NCI-H524 (cell line): ENCODE measurements at regions not wholly inside any gene's neighbourhood (a gene's known extent, or its start where the extent isn't known, plus 50 kb on each side); places are given as distances from the start of the nearest gene placed in this dataset.
"Not testable (repeated sequence)": the region's sequence is repeated elsewhere in the genome, so short reads cannot be mapped to it uniquely, and the experiment has no call there.

Experiments
- DNase-seq, 2 experiments: peaks; one replicate each; lab custom pipeline; 2025; lab: John Stamatoyannopoulos, UW

DNA sequence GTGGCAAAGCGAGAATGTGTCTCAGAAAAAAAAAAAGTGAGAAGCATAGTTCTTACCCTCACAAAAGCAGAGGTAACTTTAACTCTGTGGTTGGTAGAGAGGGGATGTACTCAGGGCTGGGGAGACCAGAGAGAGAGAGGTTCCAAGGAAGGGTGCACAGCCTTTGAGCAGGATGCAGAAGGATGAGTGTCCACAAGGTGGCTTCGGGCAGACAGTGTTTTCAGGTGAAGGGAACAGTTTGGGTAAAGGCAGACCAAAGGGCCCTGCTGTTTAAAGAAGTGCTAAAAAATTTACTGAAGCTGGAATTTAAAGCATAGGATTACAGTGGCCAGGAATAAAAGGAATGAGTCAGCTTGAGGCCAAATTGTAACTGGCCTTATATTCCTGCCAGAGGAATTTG lies 2240.6 kb downstream of the EPHA3 start:
- not testable (repeated sequence) for DNase-seq

DNA sequence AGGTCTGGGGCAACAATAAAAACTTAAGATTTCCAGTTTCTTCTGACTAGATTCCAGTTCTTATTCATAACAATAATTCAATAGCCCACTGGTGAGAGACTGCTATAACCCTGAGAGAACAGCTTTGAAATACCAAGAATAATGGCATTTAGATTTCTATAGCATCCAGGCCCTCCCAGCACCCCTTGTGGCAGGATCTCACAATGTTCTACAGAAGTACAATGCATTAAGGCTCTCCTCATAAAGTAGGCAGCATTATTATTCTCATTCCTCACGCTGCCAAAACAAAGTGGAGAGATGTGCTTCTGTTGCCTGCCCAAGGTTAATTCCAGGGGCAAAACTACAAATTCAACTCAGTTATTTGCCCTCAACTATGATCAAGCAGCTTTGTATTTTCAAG lies 2241.7 kb downstream of the EPHA3 start:
- DNase-seq = not testable (repeated sequence)

DNA sequence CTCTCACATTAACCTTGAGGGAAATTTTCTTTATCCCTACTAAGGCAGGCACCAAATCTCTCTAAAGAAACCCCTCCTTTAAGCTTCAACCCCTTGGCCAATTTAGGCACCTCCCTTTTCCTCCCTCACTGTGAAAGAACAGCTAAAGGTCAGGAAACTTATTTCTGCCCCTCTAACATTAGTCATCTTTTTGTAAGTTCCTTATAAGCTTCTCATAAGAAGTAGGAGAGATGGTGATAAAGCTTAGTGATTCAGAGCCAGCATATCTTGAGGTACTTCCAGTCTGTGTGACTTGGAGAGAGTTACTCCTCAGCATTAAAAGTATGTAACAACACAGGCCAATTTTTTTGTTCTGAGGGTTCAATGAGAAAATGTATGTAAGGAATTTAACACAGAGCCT lies 2244.7 kb downstream of the EPHA3 start:
- DNase-seq = not testable (repeated sequence)

DNA sequence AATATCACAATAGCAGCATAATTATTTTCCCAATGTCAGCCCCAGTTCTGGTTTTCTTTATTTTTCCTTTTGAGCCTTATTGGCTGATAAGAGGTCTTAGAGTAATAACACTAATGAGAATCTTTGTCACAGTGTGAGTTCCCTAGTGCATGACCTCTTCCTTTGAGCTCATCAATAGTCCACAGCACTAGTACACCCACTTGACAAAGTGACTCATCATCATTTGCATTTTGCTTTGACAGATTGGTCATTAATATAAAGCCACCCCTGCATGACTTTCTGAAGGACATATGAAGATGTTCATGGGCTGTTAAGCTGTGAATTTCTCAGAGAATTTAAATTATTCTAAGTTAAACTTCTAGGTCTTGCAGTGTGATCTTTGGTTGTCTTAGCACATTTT lies 2251.9 kb downstream of the EPHA3 start:
- peak in 1 of 2 experiments; percentile 22 for DNase-seq

DNA sequence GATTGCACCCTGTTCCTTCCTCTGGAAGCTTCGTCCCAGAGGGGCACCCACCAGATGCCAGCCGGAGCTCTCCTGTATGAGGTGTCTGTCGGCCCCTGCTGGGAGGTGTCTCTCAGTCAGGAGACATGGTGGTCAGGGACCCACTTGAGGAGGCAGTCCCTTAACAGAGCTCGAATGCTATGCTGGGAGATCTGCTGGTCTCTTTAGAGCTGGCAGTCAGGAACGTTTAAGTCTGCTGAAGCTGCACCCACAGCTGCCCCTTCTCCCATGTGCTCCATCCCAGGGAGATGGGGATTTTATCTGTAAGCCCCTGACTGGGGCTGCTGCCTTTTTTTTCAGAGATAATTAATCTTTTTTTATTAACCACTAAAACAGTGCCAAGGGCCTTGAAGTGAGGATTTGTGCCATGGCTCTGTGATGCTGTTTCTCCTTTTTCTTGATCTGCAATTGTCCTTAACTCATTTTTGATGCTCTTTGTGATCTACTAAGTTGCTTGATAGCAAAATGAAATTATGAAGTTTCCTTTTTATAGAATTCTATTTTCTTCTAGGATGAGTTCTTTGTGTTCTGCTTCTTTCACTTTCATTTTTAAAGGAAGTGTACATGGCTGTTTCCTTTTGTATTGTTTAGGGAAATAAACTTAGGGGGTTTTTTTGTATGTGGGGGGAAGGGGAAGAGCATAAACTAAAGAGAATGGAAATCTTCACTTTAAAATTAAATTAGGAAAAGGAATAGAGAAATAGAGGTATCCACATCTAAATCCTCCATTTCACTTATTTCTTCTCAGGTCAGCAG lies 2275.9 kb downstream of the EPHA3 start:
- not testable (repeated sequence) for DNase-seq

DNA sequence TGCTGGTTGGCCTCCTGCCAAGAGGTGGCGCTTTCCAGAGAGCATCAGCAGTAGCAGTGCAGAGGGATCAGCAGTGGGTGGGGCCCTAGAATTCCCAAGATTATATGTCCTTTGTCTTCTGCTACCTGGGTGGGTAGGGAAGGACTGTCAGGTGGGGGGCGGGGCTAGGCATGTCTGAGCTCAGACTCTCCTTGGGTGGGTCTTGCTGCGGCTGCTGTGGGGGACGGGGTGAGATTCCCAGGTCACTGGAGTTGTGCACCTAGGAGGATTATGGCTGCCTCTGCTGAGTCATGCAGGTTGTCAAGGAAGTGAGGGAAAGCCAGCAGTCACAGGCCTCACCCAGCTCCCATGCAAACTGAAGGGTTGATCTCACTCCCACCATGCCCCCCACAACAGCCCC lies 2296.5 kb downstream of the EPHA3 start:
- DNase-seq = not testable (repeated sequence)

DNA sequence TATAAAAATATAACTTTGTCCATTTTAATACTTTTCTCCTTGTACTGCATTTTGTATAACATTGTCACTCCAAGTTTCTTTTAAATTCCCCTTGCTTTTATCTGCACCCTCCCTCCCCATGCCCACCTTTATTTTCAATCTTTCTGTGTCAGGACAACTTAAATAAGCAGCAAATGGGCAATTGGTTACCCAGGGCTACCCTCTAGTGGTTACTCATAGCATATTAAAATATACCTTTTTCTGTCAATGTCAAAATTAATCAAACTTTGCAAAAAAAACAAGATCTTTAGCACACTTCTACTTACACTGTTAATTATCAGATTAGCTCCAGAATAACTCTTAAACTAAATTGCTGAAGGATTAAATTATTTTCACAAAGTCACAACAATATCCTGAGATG lies 2334.6 kb downstream of the EPHA3 start:
- not testable (repeated sequence) for DNase-seq

DNA sequence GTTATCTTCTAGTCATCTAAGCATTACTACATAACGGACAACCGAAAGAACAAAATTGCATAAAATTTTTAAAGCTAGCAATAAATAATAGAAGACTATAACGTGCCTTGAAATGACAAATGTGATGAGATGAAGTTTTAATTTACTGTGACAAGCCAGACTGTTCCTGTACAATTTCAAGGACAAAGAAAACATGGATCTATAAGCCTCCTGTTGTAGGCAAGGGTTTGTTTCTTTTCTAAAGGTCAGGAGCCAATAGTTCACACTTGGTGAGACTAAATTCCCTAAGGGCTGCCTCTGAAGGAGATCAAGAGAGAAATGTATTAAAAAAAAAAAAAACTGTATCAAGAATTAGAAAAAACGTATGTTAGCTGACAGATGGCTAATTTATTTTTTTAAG lies 2335.1 kb downstream of the EPHA3 start:
- not testable (repeated sequence) for DNase-seq

DNA sequence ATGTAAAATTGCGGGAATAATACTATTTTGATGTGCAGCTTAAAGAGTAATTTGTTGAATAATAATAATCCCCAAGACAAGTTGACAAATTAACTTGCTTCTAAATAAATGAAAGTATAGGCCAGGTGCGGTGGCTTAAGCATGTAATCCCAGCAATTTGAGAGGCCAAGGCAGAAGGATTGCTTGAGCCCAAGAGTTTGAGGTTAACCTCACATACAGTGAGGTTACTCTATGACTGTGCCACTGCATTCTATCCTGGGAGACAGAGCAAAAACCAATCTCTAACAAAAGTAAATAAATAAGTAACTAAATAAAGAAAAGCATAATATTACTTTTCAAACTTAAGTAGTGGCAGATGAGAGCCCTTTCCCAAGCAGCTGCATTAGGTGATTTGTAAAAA lies 2341.0 kb downstream of the EPHA3 start:
- not testable (repeated sequence) for DNase-seq

DNA sequence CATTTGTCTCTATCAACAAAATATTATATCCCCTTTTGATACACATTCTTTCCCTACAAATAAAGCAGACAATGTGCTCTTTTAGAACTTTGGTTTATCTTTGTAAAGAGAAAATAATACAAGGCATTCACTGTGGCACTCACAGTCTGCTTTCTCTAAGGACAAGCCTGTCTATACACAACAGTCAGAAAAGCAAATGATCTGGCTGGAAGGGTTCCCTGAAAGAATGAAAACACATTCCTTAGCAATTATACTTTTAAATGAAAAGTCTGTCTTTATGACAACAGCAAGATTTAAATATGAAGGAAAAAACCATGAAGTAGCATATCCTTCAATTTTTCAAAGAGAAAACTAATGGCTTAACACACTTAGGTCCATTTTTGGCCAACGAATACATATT lies 2359.1 kb downstream of the EPHA3 start:
- DNase-seq = not testable (repeated sequence)

DNA sequence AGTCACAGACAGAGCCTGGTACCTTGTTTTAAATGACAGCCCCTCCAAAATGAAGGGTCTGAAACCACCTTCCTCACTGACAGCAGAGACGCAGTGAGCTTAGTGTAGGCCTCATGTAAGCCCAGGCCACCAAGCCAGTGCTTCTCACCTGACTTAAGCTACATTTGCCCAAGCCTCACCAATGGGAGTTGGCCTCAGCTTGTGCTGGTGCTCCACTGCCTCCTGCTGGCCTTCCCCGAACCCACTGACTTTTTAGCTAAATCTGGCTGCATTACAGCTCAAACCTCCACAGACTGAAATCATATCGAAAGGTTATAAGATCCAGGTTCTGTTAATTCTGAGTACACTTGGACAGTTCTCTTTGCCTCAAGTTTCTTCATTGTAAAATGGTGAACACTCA lies 2361.8 kb downstream of the EPHA3 start:
- DNase-seq = not testable (repeated sequence)

DNA sequence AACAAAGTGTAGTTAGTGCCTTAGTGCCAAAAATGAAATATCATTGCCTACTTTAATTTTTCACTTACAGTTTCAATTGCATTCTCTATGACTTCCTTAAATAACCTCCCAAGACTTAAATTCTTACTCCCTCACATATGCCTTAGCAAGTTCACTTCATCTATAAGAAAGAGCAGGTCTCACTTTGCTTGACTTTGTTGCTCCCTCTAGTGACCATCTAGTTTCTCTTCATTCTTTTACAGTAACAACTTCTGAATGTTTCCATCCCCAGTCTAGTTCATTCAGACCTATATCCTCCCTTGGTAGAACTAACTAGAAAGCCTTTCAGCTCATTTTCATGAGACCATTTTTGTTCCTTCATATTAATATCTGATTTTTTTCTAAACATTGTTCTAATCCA lies 2377.6 kb downstream of the EPHA3 start:
- peak in 1 of 2 experiments; percentile 12 for DNase-seq

DNA sequence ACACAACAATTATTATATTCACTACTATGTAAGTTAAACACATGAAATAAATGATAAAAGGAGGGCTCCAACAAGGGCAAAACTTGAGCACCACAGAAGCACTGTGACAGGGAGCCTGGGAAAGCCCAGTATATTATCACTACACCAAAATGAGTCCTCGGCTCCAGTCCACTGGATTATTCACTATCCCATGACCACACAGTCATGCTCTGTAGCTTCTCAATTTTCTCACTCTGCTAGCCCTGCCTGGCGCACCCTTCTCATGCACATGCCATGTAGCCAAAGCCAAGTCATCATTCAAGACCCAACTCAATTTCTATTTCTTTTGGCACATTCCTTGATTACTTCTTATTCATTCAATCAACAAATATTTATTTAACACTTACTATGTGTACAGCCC lies 2378.5 kb downstream of the EPHA3 start:
- not testable (repeated sequence) for DNase-seq

DNA sequence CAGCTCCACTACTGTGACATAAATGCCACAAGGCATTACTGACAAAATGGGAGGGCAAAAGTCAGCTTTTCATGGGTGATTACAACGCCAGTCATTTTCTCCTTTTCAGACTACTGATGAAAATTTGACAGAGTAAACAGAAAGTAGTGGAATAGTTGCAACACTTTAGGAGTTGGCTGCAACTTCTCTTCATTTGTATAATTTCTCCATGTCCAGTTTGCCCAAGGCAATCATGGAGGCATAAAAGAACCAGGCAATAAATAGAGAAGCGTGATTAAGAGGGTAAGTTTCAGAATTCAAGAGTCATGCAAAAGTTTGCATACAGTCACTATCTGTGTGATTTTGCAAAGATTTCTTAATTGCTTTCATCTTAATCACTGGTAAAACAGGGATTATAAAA lies 2390.3 kb downstream of the EPHA3 start:
- DNase-seq = not testable (repeated sequence)

DNA sequence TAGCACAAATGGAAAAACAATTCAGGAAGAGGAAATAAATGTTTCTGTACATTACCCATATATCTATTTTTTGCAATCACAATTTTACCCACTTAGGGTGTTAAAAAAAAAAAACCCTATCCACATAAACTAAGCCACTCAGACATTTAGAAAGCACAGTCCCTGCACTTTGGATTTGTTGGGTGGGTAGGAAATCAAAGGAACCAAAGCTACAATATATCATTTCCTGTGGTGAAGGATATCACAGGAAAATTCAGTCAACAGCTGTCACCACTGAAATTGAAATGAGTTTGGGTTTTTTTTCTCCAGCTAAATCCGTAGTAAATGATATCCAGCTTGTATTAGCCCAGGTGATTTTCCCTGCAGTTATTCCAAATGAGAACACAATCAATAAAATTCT lies 2392.4 kb downstream of the EPHA3 start:
- not testable (repeated sequence) for DNase-seq

DNA sequence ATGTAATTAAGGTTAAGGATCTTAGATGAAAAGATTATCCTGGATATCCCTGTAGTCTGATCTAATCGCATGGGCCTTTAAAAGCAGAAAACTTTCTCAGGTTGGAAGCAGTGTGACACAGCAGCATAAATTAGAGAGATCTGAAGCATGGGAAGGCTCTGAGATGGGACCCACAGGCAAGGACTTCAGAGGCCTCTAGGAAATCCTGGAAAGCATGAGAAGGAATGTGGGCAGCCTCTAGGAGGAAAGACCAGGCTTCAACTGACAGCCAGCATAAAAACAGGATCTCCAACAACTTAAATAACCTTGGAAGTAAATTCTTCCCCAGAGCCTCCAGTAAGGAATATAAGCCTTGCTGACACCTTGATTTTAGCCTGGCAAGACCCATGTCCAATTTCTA lies 2397.5 kb downstream of the EPHA3 start:
- not testable (repeated sequence) for DNase-seq
